WTC11 (cell line): ENCODE measurements at regions not wholly inside any gene's neighbourhood (a gene's known extent, or its start where the extent isn't known, plus 50 kb on each side); places are given as distances from the start of the nearest gene placed in this dataset.

Experiments used
- ATF1 ChIP-seq: sonication (generic); formaldehyde crosslinking; IDR thresholded peaks from 2 replicates; pipeline ENCODE4 v1.8.1; 2023; ENCODE audit warnings: mild to moderate bottlenecking, moderate library complexity, missing genetic modification reagents
- ZNF121 ChIP-seq: sonication (generic); formaldehyde crosslinking; IDR thresholded peaks from 2 replicates; pipeline ENCODE4 v1.8.0; 2023; ENCODE audit warnings: missing genetic modification reagents

DNA sequence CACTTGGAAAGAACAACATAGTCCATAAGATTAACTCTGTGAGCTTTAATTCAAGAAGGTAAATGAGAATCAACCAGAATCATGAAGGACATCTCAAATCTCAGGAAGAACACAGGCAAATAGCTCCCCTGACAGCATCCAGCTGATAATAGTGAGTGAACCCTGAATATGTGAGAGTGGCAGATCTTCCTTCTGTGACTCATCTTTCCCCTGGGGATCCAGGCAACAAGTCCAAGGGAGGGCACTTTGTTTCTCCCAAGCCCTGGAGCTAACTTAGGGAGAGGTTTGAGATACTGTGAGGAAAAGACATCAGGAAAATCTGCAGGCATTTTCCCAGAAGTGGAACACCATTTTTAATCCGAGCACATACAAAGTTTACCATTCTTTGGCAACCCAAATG, 763.9 kb upstream of the MGAT4C start:
- no peak for TF ChIP-seq ZNF121
- no peak for TF ChIP-seq ATF1
